Keratinocyte (primary cell): ENCODE measurements at regions not wholly inside any gene's neighbourhood (a gene's known extent, or its start where the extent isn't known, plus 50 kb on each side); places are given as distances from the start of the nearest gene placed in this dataset.

Source experiments
- DNase-seq: peaks from one replicate; pipeline ENCODE4 v3.0.0-alpha.2; 2011; ENCODE audit warnings: low read depth, missing footprints, low spot score
- FAIRE-seq: peaks from 2 replicates; lab custom pipeline; 2011; peaks lifted over from hg19 to GRCh38; lab: Jason Lieb, UNC
- H2AFZ ChIP-seq: 2 replicates; pipeline ENCODE4 v1.6.0; 2012; ENCODE audit warnings: low read length, control low read depth, inconsistent platforms; ENCODE audit not compliant: control insufficient read depth
- H3K27ac ChIP-seq: 2 replicates; pipeline ENCODE4 v1.5.1; 2011; ENCODE audit warnings: low read length; ENCODE audit not compliant: control insufficient read depth, insufficient read depth
- H3K27me3 ChIP-seq: 3 replicates; pipeline ENCODE4 v1.6.0; 2011; ENCODE audit warnings: low read length; ENCODE audit not compliant: control insufficient read depth, insufficient read depth; ENCODE audit errors: extremely low read depth
- H3K36me3 ChIP-seq, 2 experiments: 2 replicates in 1 of 2; 3 replicates in 1 of 2; pipeline ENCODE4 v1.5.1; 2011; ENCODE audit warnings: low read length in 2 of 2, mild to moderate bottlenecking in 1 of 2; ENCODE audit not compliant: control insufficient read depth in 2 of 2, insufficient read depth in 2 of 2; ENCODE audit errors: extremely low read depth in 1 of 2
- H3K4me1 ChIP-seq: 3 replicates; pipeline ENCODE4 v1.5.1; 2011; ENCODE audit warnings: low read length; ENCODE audit not compliant: control insufficient read depth, insufficient read depth; ENCODE audit errors: extremely low read depth
- H3K4me2 ChIP-seq: 3 replicates; pipeline ENCODE4 v1.6.0; 2011; ENCODE audit warnings: low read depth, low read length; ENCODE audit not compliant: control insufficient read depth, insufficient read depth; ENCODE audit errors: extremely low read depth
- H3K4me3 ChIP-seq, 3 experiments: fragments of 200-600 bp in 1 of 3; sonication (generic) in 1 of 3; 2 replicates in 2 of 3; 3 replicates in 1 of 3; pipeline ENCODE4 v1.5.1; 2011 to 2016; ENCODE audit warnings: low read length in 3 of 3, mild to moderate bottlenecking in 3 of 3, control low read depth in 2 of 3, inconsistent platforms in 1 of 3, low read depth in 1 of 3, mixed read lengths in 1 of 3, mixed run types in 1 of 3, moderate library complexity in 1 of 3; ENCODE audit not compliant: control insufficient read depth in 2 of 3, insufficient read depth in 2 of 3; ENCODE audit errors: extremely low read depth in 1 of 3
- H3K79me2 ChIP-seq: 2 replicates; pipeline ENCODE4 v1.6.0; 2012; ENCODE audit warnings: low read length; ENCODE audit not compliant: control insufficient read depth, insufficient read depth
- H3K9ac ChIP-seq: 3 replicates; pipeline ENCODE4 v1.6.0; 2011; ENCODE audit warnings: low read length; ENCODE audit not compliant: control insufficient read depth, insufficient read depth; ENCODE audit errors: extremely low read depth
- H3K9me1 ChIP-seq: 3 replicates; pipeline ENCODE4 v1.6.0; 2011; ENCODE audit warnings: low read length; ENCODE audit not compliant: control insufficient read depth, insufficient read depth; ENCODE audit errors: extremely low read depth
- H3K9me3 ChIP-seq: 2 replicates; pipeline ENCODE4 v1.5.1; 2012; ENCODE audit warnings: low read depth, low read length; ENCODE audit not compliant: control insufficient read depth
- H4K20me1 ChIP-seq: 3 replicates; pipeline ENCODE4 v1.6.0; 2011; ENCODE audit warnings: low read length; ENCODE audit not compliant: control insufficient read depth, insufficient read depth; ENCODE audit errors: extremely low read depth
- CTCF ChIP-seq, 3 experiments: IDR thresholded peaks in 1 of 3; conservative IDR thresholded peaks in 1 of 3; optimal IDR thresholded peaks in 1 of 3; 2 replicates in 2 of 3; 3 replicates in 1 of 3; pipeline versions ENCODE3 to v1.5.1; 2011; ENCODE audit warnings: low read length in 3 of 3, mild to moderate bottlenecking in 3 of 3, moderate library complexity in 2 of 3, control low read depth in 1 of 3, inconsistent platforms in 1 of 3; ENCODE audit not compliant: insufficient read depth in 2 of 3; ENCODE audit errors: extremely low read depth in 1 of 3
- EZH2 ChIP-seq: IDR thresholded peaks from one replicate; pipeline ENCODE4 v1.6.1; 2012; ENCODE audit warnings: inconsistent platforms, mild to moderate bottlenecking, low read length, moderate library complexity
- dilution Hi-C: fragments of 300-500 bp; cut with MboI; formaldehyde crosslinking; loops from one replicate; pipeline ENCODE4 v1.7.0; 2020; ENCODE audit warnings: low sequenced_read_pairs; ENCODE audit not compliant: extremely low pct_ligation_motif_present

- dilution Hi-C loops, result no loop called here
Measured at GRCh38 chrX:127259742-127260141, 440.2 kb downstream of the PRR32 start.

GRCh38 chrX:127276326-127276725 is 456.8 kb downstream of the PRR32 start:
- Histone ChIP-seq H3K4me2 (no peak overlapping the region), H3K79me2 (no peaks in the 10 kb centered on the region), H4K20me1 (no peaks in the 10 kb centered on the region), H3K9me1 (no peaks in the 10 kb centered on the region), H3K9ac (no peak overlapping the region), H2AFZ (no peak overlapping the region), H3K27me3 (no peaks in the 10 kb centered on the region), H3K4me3 (no peak overlapping the region), H3K9me3 (no peaks in the 10 kb centered on the region), H3K36me3 (no peaks in the 10 kb centered on the region), H3K4me1 (no peaks in the 10 kb centered on the region), H3K27ac (no peak overlapping the region)
- DNase-seq, result no peak
- dilution Hi-C loops, result no loop called here
- TF ChIP-seq EZH2 (no peak), CTCF (optimal IDR thresholded peaks at IDR 0.05 in 1 of 3, IDR thresholded peaks at IDR 0.05 in 1 of 3, conservative IDR thresholded peaks at IDR 0.05 in 1 of 3; ENCODE audit: extremely low read depth in 1 of 3, insufficient read depth in 2 of 3, low read length in 3 of 3) (no peak)
- no peak for FAIRE-seq

More at GRCh38 chrX:127259742-127260141, 440.2 kb downstream of the PRR32 start:
- H3K4me2 ChIP-seq, result peak overlapping the region; percentile 16
- H3K27me3 ChIP-seq, result no peaks in the 10 kb centered on the region
- H3K27ac ChIP-seq, result peak overlapping the region; percentile 4
- H3K9ac ChIP-seq, result no peak overlapping the region
- H3K9me1 ChIP-seq, result no peaks in the 10 kb centered on the region
- TF ChIP-seq CTCF (optimal IDR thresholded peaks at IDR 0.05 in 1 of 3, IDR thresholded peaks at IDR 0.05 in 1 of 3, conservative IDR thresholded peaks at IDR 0.05 in 1 of 3; ENCODE audit: extremely low read depth in 1 of 3, insufficient read depth in 2 of 3, low read length in 3 of 3), result no peak
- no peaks in the 10 kb centered on the region for H4K20me1 ChIP-seq
- H3K4me1 ChIP-seq, result peaks cover 7% of the 10 kb centered on the region
- no peak for DNase-seq
- no peaks in the 10 kb centered on the region for H3K36me3 ChIP-seq
- no peaks in the 10 kb centered on the region for H3K79me2 ChIP-seq
- peak; percentile 62 for FAIRE-seq
- no peaks in the 10 kb centered on the region for H3K9me3 ChIP-seq
- H3K4me3 ChIP-seq, result no peak overlapping the region
- H2AFZ ChIP-seq, result peak overlapping the region; percentile 26
